ENCODE measurements at regions not wholly inside any gene's neighbourhood (a gene's known extent, or its start where the extent isn't known, plus 50 kb on each side); places are given as distances from the start of the nearest gene placed in this dataset.
"Not testable (repeated sequence)": the region's sequence is repeated elsewhere in the genome, so short reads cannot be mapped to it uniquely, and the experiment has no call there.

DNA sequence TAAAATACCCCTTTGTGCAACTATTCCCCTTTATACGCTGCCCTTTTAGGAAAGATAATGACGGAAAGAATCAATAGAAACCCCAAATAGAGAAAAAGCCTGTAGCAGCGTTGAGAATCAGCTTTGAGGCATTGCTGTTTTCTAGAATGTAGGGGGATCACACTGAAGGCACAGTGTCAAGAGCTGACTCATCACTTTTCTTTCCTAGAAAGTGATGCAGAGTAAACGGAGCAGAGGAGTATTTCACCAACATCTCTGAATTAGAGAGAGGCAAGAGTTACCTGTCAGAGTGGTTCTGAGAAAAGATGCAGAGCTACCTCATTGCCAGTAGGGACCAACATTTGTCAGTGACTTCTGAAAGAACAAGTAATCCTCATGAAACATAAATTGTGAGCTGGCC is 269.8 kb upstream of the TMC3 start:
- Mint-ChIP-seq H3K9me3 (ENCODE audit: unreplicated experiment) (no peaks in the 10 kb centered on the region), H3K27ac (ENCODE audit: unreplicated experiment) (no peak overlapping the region), H3K27me3 (ENCODE audit: insufficient read depth, unreplicated experiment) (no peaks in the 10 kb centered on the region), H3K4me3 (ENCODE audit: unreplicated experiment) (no peak overlapping the region), H3K36me3 (ENCODE audit: insufficient read depth, unreplicated experiment) (no peaks in the 10 kb centered on the region), H3K4me1 (ENCODE audit: low read depth, unreplicated experiment) (no peaks in the 10 kb centered on the region)
- Histone ChIP-seq H3K4me3 (ENCODE audit: low read depth, low read length) (no peak overlapping the region), H3K4me1 (no peaks in the 10 kb centered on the region), H3K27me3 (replicated peaks; ENCODE audit: control insufficient read depth, insufficient read depth, low read length) (no peaks in the 10 kb centered on the region), H3K9me3 (no peaks in the 10 kb centered on the region), H3K36me3 (ENCODE audit: control insufficient read depth, insufficient read depth, low read length) (no peaks in the 10 kb centered on the region)
- TF ChIP-seq, protein P1, sequence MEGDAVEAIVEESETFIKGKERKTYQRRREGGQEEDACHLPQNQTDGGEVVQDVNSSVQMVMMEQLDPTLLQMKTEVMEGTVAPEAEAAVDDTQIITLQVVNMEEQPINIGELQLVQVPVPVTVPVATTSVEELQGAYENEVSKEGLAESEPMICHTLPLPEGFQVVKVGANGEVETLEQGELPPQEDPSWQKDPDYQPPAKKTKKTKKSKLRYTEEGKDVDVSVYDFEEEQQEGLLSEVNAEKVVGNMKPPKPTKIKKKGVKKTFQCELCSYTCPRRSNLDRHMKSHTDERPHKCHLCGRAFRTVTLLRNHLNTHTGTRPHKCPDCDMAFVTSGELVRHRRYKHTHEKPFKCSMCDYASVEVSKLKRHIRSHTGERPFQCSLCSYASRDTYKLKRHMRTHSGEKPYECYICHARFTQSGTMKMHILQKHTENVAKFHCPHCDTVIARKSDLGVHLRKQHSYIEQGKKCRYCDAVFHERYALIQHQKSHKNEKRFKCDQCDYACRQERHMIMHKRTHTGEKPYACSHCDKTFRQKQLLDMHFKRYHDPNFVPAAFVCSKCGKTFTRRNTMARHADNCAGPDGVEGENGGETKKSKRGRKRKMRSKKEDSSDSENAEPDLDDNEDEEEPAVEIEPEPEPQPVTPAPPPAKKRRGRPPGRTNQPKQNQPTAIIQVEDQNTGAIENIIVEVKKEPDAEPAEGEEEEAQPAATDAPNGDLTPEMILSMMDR (IDR thresholded peaks at IDR 0.05; ENCODE audit: insufficient read depth in 1 of 2, low read depth in 1 of 2, low read length in 1 of 2, severe bottlenecking in 1 of 2, unreplicated experiment in 1 of 2) = no peak
- CTCF ChIA-PET = no interaction called here
- intact Hi-C loops (cut with micrococcal nuclease; ENCODE audit: unreplicated experiment) = no loop called here
- no TSS peak for BruUV-seq (replicated peaks)
- DNase-seq = no peak
- POLR2A ChIA-PET = no interaction called here

- H3K27ac Mint-ChIP-seq (ENCODE audit: unreplicated experiment) = no peak overlapping the region
- H3K36me3 ChIP-seq (ENCODE audit: control insufficient read depth, insufficient read depth, low read length) = no peaks in the 10 kb centered on the region
- DNase-seq = no peak
- BruUV-seq (replicated peaks) = no TSS peak
- H3K27me3 Mint-ChIP-seq (ENCODE audit: insufficient read depth, unreplicated experiment) = no peaks in the 10 kb centered on the region
- no peaks in the 10 kb centered on the region for H3K4me1 Mint-ChIP-seq (ENCODE audit: low read depth, unreplicated experiment)
- no peaks in the 10 kb centered on the region for H3K36me3 Mint-ChIP-seq (ENCODE audit: insufficient read depth, unreplicated experiment)
- H3K27me3 ChIP-seq (replicated peaks; ENCODE audit: control insufficient read depth, insufficient read depth, low read length) = no peaks in the 10 kb centered on the region
- POLR2A ChIA-PET = no interaction called here
- CTCF ChIA-PET = no interaction called here
- intact Hi-C loops (cut with micrococcal nuclease; ENCODE audit: unreplicated experiment) = no loop called here
- TF ChIP-seq, protein P1 (IDR thresholded peaks at IDR 0.05; ENCODE audit: insufficient read depth in 1 of 2, low read depth in 1 of 2, low read length in 1 of 2, severe bottlenecking in 1 of 2, unreplicated experiment in 1 of 2) = no peak
- no peak overlapping the region for H3K4me3 Mint-ChIP-seq (ENCODE audit: unreplicated experiment)
- no peaks in the 10 kb centered on the region for H3K9me3 ChIP-seq
- H3K9me3 Mint-ChIP-seq (ENCODE audit: unreplicated experiment) = no peaks in the 10 kb centered on the region
- H3K4me3 ChIP-seq (ENCODE audit: low read depth, low read length) = no peak overlapping the region
- no peaks in the 10 kb centered on the region for H3K4me1 ChIP-seq
Measured at GRCh38 chr15:81642451-81642990, 268.5 kb upstream of the TMC3 start.

DNA sequence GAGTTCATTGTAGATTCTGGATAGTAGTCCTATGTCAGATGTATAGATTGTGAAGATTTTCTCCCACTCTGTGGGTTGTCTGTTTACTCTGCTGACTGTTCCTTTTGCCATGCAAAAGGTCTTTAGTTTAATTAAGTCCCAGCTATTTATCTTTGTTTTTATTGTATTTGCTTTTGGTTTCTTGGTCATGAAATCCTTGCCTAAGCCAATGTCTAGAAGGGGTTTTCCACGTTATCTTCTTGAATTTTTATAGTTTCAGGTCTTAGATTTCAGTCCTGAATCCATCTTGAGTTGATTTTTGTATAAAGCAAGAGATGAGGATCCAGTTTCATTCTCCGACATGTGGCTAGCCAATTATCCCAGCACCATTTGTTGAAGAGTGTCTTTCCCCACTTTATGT is 262.1 kb upstream of the TMC3 start:
- H3K4me3 ChIP-seq (ENCODE audit: low read depth, low read length); H3K4me1 ChIP-seq; POLR2A ChIA-PET; H3K36me3 ChIP-seq (ENCODE audit: control insufficient read depth, insufficient read depth, low read length); DNase-seq; H3K27me3 Mint-ChIP-seq (ENCODE audit: insufficient read depth, unreplicated experiment); intact Hi-C loops (cut with micrococcal nuclease; ENCODE audit: unreplicated experiment); BruUV-seq (replicated peaks); H3K4me3 Mint-ChIP-seq (ENCODE audit: unreplicated experiment); H3K36me3 Mint-ChIP-seq (ENCODE audit: insufficient read depth, unreplicated experiment); H3K9me3 Mint-ChIP-seq (ENCODE audit: unreplicated experiment); H3K9me3 ChIP-seq; CTCF ChIA-PET; H3K4me1 Mint-ChIP-seq (ENCODE audit: low read depth, unreplicated experiment); H3K27me3 ChIP-seq (replicated peaks; ENCODE audit: control insufficient read depth, insufficient read depth, low read length); H3K27ac Mint-ChIP-seq (ENCODE audit: unreplicated experiment): not testable (repeated sequence)

DNA sequence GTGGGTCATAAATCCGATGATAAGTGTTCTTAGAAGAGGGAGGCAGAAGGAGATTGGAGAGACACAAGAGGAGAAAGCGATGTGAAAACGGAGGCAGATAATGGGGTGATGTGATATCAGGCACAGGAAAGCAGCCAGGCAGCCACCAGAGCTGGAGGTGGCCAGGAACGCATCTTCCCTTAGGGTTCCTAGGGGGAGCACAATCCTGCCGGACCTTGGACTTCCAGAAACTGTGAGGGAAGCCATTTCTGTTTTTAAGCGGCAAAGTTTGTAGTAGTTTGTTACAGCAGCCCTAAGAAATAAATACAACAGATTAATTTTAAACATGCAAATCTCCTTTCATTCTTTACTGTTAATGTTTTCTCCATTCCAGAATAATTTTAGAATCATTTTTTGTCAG is 259.9 kb upstream of the TMC3 start:
- BruUV-seq (replicated peaks) = no TSS peak
- H3K36me3 ChIP-seq (ENCODE audit: control insufficient read depth, insufficient read depth, low read length) = no peaks in the 10 kb centered on the region
- no peak overlapping the region for H3K4me3 ChIP-seq (ENCODE audit: low read depth, low read length)
- no peaks in the 10 kb centered on the region for H3K36me3 Mint-ChIP-seq (ENCODE audit: insufficient read depth, unreplicated experiment)
- intact Hi-C loops (cut with micrococcal nuclease; ENCODE audit: unreplicated experiment) = no loop called here
- no peaks in the 10 kb centered on the region for H3K9me3 Mint-ChIP-seq (ENCODE audit: unreplicated experiment)
- no peaks in the 10 kb centered on the region for H3K27me3 ChIP-seq (replicated peaks; ENCODE audit: control insufficient read depth, insufficient read depth, low read length)
- ChIA-PET POLR2A (no interaction called here), CTCF (no interaction called here)
- H3K9me3 ChIP-seq = no peaks in the 10 kb centered on the region
- DNase-seq = no peak
- no peak overlapping the region for H3K27ac Mint-ChIP-seq (ENCODE audit: unreplicated experiment)
- no peaks in the 10 kb centered on the region for H3K4me1 ChIP-seq
- no peaks in the 10 kb centered on the region for H3K4me1 Mint-ChIP-seq (ENCODE audit: low read depth, unreplicated experiment)
- TF ChIP-seq, protein P1 (IDR thresholded peaks at IDR 0.05; ENCODE audit: insufficient read depth in 1 of 2, low read depth in 1 of 2, low read length in 1 of 2, severe bottlenecking in 1 of 2, unreplicated experiment in 1 of 2) = no peak
- no peak overlapping the region for H3K4me3 Mint-ChIP-seq (ENCODE audit: unreplicated experiment)
- H3K27me3 Mint-ChIP-seq (ENCODE audit: insufficient read depth, unreplicated experiment) = peaks cover 3% of the 10 kb centered on the region
